ENCODE measurements at regions not wholly inside any gene's neighbourhood (a gene's known extent, or its start where the extent isn't known, plus 50 kb on each side); places are given as distances from the start of the nearest gene placed in this dataset.

DNA sequence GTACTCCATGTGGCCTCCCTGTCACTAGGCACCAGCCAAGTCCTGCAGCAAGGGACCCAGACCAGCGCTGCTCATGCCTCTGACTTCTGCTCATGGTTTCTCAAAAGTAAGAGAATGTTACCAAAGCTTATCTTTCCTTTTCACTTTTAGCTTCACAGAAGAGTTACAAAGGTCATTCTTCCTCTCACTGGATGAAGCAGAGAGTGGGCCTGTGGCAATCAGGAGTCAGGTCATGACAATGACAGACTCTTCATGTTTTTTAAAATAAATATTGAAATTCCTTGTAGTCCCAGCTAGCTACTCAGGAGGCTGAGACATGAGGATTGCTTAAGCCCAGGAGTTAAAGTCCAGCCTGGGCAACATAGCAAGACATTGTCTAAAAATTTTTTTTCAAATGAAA lies 126.1 kb downstream of the OSR1 start:
- ATAC-seq: no peak

DNA sequence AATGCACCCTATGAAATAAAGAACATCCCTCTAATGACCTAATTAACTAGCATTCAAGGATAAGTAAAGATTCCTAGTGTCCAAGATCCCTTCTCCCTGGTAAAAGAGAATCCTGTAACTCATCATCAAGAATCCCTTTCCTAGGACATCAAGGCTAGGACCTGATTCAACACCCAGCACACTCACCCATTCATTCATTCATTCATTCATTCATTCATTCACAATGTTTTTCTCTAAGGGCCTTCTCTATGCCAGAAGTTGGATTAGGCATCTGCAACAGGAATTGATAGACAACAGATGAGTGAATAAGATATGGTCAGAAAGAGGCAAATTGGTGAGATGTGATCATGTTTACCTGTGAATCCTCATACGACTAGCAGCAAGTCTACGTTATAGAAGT lies 126.8 kb downstream of the OSR1 start:
- ATAC-seq: no peak

DNA sequence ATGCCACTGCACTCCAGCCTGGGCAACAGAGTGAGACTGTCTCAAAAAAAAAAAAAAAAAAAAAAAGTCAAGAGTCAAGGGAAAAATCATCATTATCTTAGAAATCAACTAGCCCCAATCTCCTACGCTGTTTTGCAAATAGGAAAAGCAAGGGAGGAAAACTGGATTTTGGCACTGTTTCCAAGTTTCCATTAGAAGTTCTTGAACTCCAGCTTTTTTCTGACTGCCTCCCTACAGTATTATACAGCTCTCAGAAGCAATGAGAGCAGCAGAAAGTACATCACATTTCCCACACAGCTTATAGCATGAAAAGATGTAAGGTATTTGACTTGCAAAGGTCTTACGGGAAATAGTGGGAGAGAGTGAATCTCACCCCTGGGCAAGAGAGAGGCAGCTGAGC lies 127.8 kb downstream of the OSR1 start:
- no peak for ATAC-seq

DNA sequence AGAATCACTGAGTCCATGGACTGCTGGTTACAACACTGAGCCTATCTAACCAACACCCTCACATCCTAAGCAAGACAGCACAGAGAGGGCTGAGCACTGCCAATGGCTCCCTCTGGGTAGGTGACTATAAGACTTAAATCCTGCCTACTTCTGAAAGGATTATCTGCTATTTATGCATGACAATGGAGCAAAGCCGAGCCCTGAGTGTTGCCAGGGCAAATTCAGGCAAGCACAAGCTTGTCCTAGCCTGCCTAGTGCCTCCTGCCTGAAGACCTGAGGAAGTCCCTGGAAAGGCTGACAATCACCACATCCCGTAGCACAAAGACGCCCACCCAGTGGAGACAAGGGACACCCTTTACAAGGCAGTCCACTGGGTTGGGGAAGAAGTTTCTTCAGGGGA lies 129.7 kb downstream of the OSR1 start:
- ATAC-seq: peak; percentile 99

DNA sequence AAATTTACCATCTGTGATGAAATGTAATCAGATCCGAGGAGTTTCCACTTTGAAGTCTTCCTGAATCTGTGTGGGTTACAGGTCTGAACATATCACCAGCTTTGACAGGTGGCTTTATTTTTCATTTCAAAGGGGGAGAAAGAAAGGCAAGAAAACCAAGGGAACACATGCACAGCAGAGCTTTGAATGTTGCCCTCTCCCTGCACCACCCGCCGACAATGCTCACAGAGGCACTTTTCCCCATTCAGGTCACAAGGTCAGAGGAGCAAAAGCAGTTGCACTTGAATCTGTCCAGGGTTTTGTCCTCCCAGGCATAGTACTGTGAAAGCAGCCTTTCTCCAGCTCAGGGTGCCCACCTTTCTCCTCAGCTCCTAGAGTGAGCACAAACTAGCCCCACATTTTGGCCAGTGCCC lies 130.2 kb downstream of the OSR1 start:
- ATAC-seq: no peak

DNA sequence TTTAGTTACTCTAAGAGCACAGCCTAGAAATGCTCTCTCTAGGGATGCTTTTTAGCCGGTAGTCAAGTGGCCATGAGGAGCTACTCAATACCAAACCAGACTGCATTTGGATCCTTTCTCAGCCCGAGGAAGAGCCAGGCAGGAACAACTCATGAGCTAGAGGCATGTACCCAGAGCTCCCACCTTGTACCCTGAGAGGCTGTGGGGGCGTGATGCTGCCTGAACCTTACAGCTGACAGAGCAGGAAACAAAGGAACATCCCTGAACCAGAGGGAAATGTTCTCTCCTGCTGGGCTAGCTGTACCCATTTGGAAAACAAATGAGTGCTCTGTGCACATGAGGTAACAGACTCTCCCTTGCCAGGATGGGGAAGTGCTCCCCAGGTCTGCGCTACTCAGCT lies 131.6 kb downstream of the OSR1 start:
- ATAC-seq: no peak

DNA sequence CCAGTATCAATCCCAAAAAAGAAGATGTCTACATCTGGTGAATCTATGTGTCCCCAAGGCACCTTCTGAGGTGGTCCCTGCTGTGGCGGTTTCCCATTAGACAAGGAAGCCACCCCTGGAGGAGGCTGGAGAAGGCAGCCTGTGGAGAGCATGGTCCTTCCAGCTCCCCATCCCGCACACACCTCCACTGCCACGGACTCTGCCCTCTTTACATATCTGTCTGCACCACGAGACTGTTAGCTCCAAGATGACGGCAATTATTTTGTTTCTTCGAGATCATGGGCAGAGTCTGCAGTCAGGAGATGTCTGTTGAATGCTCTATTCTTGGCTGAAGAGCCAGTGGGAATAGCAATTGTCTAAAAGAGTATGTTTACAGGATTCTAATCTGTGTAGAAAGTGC lies 132.0 kb downstream of the OSR1 start:
- ATAC-seq: no peak

DNA sequence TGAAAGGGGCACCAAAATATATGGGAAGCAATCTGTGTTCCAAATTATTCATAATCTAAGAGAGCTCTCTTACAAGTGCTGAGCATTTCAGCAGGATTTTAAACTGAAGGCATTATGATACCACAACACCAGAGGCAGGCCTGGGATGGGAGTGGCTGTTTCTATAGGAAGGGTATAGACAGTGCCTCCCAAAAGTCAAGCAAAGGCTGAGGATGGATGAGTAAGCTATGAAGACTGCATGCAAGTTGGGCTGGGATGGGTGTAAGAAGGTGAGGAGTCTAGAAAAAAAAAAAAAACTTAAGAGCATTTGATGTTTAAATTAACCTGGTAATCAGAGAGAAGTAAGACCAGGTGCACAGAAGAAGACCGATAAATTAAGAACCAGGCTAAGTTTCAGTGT lies 132.5 kb downstream of the OSR1 start:
- peak; percentile 43 for ATAC-seq

DNA sequence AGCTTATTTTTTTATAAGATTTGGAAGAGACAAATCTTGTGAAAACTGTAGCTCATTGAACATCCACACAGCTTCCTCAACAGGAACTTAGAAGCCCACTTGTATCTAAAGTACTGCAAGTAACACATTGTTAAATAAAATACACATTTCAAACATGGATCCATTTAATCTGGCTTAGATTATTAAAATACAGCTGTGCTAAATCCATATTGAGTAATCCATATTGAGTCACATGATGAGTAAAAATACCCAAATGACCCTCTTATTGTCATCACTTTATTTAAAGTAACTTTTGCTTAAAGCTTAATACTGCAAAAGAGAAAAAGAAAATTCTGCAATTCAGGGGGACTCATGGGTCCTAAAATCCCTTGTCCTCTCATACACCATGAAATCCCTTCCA lies 133.3 kb downstream of the OSR1 start:
- no peak for ATAC-seq

DNA sequence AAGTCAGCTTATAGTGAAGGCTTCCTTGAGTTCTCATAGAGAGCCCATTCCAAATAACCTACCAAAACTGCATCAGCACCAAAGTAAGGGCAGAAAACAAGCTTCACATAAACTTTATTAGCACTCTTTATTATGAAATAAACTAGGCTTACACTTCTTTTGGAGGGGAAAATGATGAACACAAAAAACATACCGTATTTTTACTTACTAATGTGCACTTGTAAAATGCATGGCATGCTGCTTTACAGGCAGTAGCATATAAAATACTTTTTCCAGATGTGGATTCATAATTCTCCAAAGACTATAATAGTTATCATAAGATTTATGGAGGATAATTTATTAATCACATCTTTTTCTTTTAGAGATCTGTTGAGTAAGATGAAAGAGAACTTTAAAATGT lies 133.9 kb downstream of the OSR1 start:
- ATAC-seq: no peak

DNA sequence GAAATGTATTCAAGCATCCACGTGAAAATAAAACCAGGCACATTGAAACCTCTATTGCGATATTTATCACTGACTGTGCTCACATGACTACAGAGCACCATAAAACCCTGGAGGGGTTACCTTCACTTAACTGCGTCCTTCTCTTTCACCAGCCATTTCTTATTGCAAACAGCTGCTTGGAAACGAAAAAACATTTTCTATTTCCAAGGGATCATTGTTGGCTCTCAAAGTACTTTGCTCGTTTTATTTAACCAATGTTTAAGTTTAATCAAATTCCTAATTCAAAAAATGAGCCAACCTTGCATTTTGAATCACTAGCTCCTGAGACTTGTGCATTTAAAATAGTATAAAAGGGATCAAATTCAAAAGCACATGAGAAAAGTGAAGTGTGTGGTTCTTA lies 134.4 kb downstream of the OSR1 start:
- ATAC-seq: no peak

DNA sequence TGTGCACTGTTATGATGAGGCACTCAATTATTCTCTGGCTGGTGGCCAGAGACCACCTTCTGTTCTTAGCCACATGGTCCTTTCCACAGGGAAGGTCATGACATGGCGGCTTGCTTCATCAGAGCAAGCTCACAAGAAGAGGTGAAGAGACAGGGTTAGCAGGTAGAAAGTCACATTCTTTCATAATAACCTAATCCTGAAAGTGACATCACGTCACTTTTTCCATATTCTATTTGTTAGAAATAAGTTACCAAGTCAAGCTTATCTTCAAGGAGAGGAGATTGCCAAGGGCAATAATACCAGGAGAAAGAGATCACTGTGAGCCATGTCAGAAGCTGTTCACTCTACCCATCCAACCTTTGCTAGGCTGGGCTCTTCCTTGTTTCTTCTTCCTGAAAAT lies 139.4 kb downstream of the OSR1 start:
- ATAC-seq: no peak

DNA sequence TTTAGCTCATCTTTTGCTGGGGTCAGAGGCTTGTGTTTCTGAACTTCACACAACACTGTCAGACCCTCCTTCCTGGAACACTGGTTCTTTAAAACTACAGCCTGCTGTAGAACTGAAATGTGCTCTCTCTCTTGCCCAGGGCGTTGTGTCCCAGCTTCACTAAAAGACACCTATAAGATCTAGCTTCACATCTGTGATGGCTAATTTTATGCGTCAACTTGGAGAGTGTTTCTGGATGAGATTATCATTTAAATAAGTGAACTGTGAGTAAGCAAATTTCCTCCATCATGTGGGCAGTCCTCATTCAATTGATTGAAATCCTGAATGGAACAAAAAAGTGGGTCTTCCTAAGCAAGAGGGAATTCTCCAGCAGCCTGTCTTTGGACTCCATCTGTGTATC lies 140.3 kb downstream of the OSR1 start:
- ATAC-seq: no peak

DNA sequence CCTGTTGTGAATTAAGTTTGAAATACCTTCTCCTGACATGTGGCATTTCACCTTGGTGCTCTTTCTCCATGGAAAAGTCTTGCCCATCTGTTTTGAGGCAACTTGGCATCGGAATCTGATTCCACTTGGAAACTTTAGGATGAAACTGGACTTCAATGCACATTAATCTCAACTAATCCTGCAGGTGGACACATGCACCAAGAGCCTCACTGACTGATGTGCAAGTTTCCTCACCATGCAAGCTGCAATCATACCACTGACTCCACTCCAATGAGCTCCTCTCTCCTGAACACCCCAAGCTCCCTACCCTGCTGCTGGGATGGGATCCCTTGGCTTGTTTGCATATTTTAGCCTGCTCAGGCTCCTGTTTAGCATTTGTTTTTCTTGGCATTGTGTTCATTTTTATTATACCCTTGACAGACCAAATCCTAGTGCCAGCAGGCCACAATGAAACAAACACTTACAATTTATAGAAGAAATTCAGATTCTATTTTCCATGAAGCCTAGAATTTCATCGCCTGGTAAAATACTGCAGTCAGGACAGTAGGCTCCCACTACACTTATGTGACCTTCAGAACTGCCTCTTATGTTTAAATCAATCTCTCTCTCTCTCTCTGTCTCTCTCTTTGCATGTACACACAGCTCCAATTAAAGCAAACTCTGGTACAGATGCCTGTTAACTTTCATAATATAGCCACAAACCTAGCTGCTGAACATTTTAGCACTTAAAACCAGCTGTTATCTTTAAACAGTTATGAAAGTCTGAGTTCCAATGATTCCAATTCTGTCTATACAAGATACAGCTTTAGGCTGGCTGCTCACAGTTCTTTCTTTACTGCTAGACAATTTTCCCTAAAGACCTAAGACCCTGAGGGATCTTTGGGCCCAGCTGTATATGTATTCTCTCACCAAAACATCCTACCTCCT lies 141.5 kb downstream of the OSR1 start:
- no peak for ATAC-seq

DNA sequence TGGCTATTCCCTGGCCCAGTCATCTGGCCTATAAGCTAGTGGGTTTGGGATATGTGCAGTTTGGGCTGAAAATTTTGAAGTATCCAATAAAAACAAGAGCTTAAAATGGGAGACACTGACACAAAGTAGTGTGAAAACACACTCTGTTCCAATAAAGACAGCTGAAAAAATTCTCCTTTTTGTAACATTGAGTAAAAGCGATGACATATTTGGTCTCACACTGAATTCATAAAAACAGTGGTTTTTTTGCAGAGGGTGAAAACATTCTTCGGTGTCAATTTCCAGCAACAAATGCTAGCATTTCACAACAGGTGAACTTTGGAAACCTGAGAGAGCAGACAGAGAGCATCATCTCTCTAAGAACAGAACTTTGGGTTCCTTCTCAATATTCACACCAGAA lies 142.2 kb downstream of the OSR1 start:
- ATAC-seq: no peak

DNA sequence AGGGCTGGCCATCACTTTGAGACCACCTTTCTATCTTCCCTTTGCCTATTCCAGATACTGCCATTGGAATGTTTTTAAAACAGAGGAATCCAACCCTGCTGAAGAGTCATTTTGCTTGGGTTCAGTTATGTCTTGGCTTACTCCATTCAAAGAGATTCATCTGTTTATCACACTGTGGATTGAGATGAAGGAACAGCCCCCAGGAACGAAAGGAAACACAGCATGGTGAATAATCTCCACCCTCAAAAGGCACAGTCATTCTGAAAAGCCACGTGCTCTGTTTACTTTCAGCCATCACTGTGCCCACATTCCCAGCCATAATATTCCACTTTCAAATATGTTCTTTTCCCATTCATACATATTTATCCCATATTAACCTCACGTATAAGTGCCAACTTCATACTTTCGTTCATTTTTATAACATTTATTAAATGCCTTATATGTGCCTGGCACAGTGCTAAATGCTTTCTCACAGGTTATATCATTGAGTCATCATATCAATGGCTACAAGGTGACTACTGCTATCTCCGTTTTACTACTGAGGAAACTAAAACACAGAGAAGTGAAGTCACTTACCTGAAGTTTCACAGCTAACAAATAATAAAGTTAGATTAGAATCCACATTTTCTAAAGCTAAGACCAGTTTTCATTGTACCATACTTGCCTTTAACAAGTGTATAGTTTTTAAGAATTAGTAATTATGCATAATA lies 143.6 kb downstream of the OSR1 start:
- no peak for ATAC-seq

DNA sequence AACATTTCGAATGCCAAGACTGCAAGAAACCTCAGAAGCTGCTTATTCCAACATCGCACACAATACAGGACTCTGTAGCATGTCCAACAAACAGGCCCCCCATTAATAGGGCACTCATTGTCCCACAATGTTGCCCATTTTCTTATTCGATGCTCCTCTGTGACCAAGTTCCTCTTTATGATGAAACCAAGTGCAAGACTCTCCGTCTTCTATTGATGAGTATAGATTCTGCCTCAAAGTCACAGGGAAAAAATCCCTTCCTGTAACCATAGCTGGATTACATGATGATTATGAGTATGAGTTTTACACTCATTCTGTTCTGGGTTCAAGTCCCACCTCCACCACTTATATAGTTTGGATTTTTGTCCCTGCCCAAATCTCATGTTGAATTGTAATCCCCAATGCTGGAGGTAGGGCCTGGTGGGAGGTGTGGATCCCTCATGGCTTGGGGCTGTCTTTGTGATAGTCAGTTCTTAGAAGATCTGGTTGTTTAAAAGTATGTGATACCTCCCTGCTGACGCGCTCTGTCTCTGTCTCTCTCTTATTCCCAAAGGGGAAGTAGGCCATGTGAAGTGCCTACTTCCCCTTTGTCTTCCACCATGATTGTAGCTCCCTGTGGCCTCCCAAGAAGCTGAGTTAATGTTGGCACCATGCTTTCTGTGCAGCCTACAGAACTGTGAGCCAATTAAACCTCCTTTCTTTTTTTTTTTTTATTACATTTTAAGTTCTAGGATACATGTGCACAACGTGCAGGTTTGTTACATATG lies 148.7 kb downstream of the OSR1 start:
- ATAC-seq: no peak

DNA sequence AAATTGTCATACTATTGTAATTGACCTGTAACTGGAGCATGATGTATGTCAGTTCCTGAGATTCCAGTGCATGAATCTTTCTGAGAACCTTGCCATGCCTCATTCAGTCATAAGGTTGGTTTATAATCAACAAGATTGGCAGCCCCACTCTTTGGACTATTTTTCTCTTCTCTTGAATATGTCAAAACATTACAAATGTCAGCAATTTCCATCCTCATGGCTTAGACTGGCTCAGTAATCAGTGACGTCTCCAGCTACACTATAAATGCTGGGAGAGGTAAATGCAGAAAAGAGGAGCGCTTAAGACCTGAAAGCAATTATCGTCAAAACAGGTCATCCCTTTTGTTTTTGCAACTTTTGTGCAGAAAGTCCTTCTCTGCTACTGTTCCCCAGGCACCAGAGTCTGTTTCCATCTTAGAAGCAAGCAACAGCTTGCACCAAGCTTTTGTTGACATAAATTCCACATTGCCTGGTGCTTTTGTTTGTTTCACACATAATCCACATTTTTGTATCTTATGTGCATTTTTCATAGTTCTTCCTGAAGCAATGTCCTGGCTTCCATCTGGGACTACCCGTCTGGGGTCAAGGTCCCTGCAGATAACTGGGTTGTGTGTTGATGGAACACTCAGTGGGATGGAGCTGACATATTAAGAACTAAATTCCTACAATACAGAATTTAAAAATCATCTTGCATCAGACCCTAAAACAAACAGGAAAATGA lies 149.8 kb downstream of the OSR1 start:
- no peak for ATAC-seq

DNA sequence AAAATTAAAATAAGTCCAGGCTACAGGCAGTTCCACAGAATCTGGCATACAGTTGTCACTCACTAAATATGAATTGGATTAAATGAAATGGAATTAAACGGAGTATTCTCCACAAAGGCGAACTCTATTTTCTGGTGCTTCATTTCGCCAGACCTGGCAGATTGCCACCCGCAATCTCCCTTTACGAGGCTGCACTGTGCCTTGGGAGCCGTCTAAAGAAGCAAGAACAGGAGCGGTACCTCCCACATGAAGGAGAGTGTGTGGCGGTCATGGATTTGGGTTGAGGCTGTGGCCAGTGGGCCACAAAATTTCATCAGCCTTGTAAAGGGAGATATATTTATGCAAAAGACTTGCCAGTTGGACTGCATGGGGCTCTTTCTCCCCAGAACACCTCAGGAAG lies 151.0 kb downstream of the OSR1 start:
- ATAC-seq: no peak

DNA sequence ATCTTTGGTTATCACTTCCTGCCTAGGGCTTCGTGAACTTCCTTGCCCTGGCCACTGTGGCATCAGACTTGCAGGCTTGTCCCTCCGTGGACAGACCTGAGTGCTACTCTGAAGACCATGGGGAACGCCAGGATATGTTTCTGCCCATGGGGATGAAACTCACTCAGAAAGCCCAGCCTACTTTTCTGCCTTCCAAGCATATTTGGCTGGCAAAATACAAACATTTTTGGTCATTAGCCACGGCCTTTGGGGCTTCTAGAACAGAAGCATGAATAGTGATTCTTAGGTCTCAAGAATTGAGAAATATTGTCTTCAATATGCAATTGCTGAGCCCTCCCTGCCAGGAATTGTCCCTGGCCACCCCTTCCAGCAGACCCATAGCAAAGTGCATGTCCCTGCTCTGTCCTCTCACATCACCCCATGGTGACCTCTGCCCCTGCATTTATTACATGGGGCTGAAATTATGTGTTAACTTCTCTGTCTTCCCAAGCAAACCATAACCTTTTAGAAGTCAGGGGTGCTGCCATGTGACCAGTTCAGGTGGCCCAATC lies 152.4 kb downstream of the OSR1 start:
- no peak for ATAC-seq

DNA sequence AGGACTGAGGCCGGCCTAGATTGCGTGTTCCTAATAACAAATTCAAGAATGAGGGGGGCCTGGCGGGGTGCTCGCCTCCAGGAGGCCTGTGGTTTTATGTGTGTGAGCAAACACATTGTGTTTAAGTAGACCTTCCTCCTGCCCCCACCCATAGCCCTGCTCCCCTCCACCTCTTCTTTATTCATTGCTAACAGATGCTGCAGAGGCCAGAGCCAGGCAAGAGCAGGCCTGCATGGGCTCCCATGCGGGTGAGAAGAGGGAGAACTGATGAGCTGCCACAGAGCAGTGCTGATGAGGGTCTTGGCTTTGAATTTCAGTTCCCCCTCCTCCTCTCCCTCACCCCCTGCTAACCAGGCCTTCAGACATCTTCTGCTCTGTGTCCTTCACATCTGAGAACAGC lies 154.6 kb downstream of the OSR1 start:
- ATAC-seq: no peak

DNA sequence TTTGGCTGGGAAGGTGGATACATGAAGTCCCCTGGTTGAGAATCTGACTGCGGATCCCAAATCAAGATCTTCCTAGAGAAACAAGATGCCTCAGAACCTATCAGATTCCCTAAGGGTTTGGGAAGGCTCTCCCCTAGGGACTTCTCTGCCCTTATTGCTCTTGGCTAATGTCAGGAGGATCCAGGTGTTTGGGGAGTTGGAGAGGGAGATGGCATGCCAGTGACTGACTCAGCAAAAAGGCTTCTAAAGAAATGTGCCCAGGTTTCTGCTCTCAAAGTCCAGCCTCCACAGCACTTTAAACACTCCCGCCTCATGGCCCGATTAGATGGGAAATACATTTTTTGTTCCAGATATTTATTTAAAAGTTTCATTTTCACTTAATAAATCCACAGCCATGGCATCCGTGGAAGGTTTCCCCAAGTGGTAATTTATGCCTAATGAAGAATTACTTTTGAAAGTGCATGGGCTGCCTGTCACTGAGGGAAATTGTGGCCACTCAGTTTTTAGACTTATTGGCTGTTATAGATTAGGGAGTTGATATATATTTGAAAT lies 156.4 kb downstream of the OSR1 start:
- no peak for ATAC-seq

All from esophagus mucosa (tissue), 1 donor.